HuH-7.5 (cell line): ENCODE measurements at regions not wholly inside any gene's neighbourhood (a gene's known extent, or its start where the extent isn't known, plus 50 kb on each side); places are given as distances from the start of the nearest gene placed in this dataset.
A peak's percentile ranks its signal among the peaks of the same experiment; 100 is the strongest.
"Not testable (repeated sequence)": the region's sequence is repeated elsewhere in the genome, so short reads cannot be mapped to it uniquely, and the experiment has no call there.

ENCODE experiments used
- DNase-seq: peaks from one replicate; pipeline ENCODE4 v3.0.0; 2011; ENCODE audit warnings: low spot score

GRCh38 chr13:50229960-50230661 lies 214.9 kb downstream of the KCNRG start:
- no peak for DNase-seq

GRCh38 chr13:50230662-50230978 lies 215.4 kb downstream of the KCNRG start:
- no peak for DNase-seq

GRCh38 chr13:50233574-50233973 lies 218.3 kb downstream of the KCNRG start:
- not testable (repeated sequence) for DNase-seq

- no peak for DNase-seq
These were observed 220.5 kb downstream of the KCNRG start for GRCh38 chr13:50235604-50236342.

DNA sequence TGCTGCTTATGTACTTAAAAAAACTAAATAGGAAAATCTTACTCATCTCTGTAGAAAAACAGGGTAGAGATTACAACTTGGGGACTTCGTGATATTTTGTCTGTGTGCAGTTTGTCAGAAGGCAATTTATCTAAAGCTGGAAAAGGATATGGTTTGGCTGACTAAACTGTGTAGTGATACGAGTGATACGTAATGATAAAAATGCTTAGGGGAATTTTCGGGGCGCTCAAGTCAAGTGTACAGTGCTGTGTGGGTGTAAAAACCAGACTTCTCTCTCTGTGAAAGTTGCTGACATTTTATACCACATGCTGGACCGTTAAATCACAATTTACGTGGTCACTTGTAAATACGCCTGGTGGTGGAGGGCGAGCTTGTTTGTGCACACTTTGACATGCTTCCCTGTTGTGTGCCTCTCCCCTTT lies 221.7 kb downstream of the KCNRG start:
- DNase-seq: no peak

GRCh38 chr13:50238922-50239321 lies 223.7 kb downstream of the KCNRG start:
- DNase-seq: no peak

GRCh38 chr13:50241479-50241878 lies 226.2 kb downstream of the KCNRG start:
- no peak for DNase-seq

GRCh38 chr13:50243931-50244330 lies 228.7 kb downstream of the KCNRG start:
- no peak for DNase-seq

- no peak for DNase-seq
These were observed 229.1 kb downstream of the KCNRG start for GRCh38 chr13:50244355-50244712.

GRCh38 chr13:50244713-50245574 lies 229.7 kb downstream of the KCNRG start:
- peak; percentile 49 for DNase-seq

DNA sequence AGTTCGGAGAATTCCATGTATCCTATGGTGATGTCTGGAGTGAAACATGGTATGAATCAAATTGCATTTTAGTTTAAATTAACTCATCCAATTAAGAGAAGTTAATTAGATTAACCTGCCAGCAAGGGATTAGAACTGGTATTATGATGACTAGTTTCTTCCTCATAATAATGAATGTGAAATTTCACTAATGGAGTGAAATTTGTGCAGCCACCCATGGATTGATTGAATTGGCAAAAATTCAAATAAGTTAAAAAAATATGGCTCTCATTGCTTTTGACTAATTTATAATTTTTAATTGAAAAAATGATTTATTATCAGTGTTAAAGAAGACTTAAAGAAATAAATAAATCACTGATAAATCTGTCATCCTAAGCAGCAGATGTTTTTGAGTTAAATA lies 232.0 kb downstream of the KCNRG start:
- no peak for DNase-seq

- no peak for DNase-seq
These were observed 233.4 kb downstream of the KCNRG start for GRCh38 chr13:50248516-50249143.

GRCh38 chr13:50249144-50249521 lies 233.9 kb downstream of the KCNRG start:
- no peak for DNase-seq

DNA sequence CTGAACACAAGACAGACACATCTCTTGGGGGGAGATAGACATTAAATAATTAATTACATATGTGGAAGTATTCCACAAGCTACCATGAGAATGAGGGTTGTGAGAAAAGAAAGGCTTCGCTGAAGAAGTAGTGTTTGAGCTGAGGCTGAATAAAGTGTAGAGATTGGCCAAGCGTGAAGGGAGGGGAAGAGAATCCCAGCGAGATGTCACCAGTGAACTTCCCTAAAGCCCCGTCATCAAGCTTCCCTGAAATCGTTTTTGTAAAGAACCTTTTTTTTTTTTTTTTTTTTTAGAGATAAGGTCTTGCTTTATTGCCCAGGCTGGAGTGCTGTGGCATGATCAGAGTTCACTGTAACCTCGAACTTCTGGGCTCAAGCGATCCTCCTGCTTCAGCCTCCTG lies 235.2 kb downstream of the KCNRG start:
- no peak for DNase-seq

DNA sequence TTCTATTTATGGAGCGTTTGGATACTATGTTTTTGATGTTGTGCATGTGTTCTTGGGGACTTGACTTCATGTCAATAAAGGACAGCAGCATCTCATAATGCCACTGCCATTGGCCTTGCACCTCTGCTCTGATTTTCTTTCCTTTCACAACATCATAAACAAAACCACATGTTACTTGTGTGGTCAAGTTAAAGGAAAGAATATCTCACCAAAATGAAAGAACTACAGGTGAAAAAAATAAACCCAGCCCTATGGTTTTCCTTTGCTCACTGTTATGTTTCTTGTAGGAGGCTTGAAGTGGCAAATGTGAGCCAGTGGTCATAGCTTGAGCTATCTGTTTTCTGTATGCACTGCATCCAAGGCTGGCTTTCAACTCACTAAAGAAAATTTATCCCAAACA lies 240.4 kb downstream of the KCNRG start:
- DNase-seq: no peak

DNA sequence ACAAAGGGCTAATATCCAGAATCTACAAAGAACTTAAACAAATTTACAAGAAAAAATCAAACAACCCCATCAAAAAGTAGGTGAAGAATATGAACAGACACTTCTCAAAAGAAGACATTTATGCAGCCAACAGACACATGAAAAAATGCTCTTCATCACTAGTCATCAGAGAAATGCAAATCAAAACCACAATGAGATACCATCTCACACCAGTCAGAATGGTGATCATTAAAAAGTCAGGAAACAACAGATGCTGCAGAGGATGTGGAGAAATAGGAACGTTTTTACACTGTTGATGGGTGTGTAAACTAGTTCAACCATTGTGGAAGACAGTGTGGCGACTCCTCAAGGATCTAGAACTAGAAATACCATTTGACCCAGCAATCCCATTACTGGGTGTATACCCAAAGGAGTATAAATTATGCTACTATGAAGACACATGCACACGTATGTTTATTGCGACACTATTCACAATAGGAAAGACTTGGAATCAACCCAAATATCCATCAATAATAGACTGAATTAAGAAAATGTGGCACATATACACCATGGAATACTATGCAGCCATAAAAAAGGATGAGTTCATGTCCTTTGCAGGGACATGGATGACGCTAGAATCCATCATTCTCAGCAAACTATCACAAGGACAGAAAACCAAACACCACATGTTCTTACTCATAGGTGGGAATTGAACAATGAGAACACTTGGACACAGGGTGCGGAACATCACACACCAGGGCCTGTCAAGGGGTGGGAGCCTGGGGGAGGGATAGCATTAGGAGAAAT lies 241.5 kb downstream of the KCNRG start:
- not testable (repeated sequence) for DNase-seq

DNA sequence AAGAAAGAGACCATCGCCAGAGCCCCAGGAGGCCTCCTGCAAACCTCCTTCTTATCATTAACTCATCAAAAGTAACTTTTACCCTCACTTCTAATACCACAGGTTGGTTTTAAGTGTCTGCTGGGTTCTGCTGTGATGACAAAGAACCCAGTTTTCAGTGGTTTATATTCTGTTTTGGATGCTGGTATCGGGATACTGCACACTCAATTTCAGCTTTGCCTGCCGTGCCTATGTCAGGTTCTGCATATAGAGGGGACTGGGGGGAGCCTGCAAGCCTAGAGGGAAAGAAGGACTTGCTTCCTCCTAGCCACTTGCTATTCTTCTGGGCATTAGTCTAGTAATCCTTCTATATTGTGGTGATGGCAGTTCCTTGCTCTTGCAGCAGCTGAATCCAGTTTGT lies 242.4 kb downstream of the KCNRG start:
- DNase-seq: no peak

GRCh38 chr13:50261130-50261901 lies 246.1 kb downstream of the KCNRG start:
- DNase-seq: no peak

- DNase-seq: no peak
These were observed 251.8 kb downstream of the KCNRG start for GRCh38 chr13:50267066-50267465.

DNA sequence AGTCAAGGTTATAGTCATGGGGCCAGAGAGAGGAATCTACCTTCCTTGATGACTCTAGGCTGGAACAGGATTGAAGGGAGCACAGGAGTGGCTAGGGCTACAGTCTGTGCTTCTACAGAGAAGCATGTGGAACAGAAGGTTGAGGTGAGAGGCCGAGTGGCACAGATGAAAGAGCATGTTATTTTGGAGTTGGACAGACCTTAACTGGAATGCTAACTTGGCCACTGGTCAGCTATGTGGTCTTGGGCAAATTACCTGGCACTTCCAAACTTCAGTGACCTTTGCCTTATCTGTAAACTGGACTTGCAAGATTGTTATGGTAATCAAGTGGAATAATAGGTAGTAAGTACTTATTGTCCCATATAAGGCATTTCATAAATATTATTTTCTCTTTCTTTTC lies 252.7 kb downstream of the KCNRG start:
- no peak for DNase-seq

DNA sequence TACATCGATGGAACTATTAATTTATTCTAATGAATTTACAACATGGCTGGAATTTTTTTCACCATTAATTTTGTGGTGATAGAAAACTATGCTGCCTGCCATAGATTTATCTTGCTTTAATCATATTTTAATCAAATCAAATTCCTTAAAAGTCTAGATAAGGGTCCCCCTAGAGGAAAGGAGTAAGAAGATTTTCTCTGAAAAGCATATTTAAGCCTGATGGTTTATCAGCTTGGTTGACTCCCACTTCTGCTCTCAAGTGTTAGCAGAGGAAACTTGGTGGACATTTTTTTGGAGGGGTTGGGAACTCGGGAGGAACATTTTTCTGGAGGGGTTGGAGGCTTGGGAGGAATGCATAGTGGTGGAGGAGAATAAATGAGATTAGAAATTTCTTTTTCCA lies 253.3 kb downstream of the KCNRG start:
- DNase-seq: no peak
